ELR (cell line): ENCODE measurements at regions not wholly inside any gene's neighbourhood (a gene's known extent, or its start where the extent isn't known, plus 50 kb on each side); places are given as distances from the start of the nearest gene placed in this dataset.
"Not testable (repeated sequence)": the region's sequence is repeated elsewhere in the genome, so short reads cannot be mapped to it uniquely, and the experiment has no call there.

Experiments
- DNase-seq: peaks from one replicate; pipeline ENCODE4 v3.0.0-alpha.2; 2015; ENCODE audit warnings: low read depth

DNA sequence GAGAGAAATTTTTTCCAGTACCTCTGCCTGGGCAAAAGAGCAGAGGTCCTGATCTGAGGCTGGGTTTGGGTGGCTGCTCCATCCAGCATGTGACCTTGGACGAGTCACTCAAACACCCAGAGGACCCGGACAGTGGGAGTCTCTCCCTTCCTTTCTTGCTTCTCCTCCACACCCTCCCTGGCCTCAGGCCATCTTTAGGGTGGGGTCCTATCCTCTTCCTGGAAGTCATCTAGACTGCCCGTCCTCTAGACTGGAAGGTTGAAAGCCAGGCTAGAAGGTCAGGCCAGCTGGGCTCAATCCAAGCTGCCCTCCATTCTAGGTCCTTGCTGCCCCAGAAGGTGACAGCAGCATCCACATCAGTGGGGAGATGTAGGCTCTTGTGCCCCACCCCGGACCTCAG is 599.5 kb downstream of the MATN1 start:
- no peak for DNase-seq

DNA sequence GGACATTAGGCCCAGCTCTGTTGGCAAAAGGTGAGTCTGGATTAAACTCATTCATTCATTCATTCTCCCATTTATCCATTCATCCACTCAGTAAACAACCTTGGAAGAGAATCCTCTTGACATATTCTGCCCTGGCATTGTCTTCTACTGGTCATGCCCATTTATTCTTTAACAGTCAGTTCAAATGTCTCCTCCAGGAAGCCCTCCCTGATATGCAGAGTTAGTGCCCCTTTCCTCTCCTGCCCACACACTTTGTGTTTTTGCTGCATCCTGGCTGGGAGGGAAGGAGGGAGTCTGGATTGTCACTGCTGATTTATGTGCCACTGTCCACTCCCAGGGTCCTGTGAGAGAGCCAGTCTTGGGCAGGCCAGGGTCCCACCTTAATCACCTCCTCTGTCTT is 600.3 kb downstream of the MATN1 start:
- DNase-seq: no peak

DNA sequence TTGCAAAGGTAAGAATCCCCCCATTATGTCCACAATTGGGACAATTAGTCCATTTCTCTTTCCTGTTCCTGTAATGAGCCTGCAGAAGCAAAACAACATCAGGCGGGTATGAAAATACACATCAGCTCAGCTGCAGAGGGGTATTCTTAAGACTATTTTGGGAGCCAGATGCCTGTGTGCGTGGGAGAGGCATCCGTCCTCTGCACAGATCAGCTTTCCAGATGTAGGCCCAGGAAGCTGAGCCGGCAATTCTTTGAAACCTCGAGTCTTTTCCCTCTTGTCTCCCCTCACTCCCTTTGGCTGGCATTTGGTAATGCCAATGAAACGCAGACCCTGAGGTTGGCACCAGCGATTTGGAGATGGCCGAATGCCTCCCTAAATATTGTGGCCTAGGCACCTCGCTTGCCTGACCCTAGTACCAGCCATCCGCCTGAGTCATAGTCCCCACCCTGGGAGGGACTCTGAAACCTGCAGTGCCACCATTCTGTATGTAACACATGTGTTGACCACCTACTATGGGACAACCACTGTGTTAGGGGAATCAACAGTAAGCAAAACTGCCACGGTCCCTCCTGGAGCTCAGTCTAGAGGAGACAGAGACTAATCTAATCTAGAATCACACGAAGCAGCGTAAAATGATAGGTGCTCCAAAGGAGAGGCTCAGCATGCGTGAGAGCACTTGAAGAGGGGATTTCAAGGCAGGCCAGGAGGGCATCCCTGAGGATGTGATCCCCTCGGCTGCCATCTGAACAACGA is 603.0 kb downstream of the MATN1 start:
- no peak for DNase-seq

DNA sequence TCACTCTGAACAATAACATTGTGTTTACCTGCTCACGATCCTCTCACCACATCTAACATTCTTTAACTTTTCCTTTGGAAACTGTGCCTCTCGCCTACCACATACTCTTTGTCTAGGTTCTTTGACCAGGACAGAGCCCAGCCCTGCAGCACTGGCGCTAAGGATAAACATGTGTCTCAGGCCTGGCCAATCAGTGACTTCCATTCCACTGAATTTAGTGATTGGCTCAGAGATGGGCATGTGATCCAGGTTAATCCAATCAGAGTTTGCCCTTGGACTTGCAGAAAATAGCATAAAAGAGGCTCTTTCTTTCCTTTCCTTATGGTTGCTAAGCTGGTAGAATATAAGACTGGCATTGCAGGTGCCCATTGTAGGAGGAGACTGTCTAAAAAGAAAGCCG is 605.7 kb downstream of the MATN1 start:
- no peak for DNase-seq

DNA sequence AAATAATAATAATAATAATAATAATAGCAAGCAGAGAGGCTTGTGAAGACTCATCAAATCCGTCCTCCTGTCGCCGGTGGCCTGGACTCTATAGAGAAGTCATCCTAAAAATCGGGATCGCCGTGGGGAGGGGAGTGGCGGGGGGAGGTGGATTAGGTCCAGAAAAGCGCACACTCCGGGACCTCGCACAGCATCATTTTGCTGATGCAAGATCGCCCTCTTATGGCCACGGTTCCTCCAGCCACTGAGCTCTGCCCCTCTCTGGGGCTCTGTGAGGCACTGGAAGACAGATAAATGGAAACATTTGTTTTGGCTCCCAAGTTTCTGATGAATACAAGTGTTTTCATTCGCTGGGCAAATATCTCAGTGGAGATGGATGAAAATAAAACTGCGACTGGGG is 612.0 kb downstream of the MATN1 start:
- peak; percentile 40 for DNase-seq

DNA sequence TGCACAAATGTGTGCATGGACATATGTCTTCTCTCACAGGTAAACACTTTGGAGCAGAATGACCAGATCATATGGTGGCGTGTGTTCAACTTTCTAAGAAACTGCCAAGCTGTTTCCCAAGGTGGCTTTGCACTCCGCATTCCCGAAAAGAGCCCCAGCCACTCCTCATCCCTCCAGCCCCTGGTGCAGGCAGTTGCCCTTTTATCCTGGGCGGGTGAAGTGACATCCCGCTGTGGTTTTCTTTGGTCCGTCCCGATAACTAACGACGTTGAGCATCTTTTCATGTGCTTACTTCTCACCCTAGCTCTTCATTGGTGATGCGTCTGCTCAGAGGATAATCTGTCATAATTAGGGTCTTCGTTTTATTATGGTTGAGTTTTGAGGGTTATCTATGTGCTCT is 612.5 kb downstream of the MATN1 start:
- no peak for DNase-seq

DNA sequence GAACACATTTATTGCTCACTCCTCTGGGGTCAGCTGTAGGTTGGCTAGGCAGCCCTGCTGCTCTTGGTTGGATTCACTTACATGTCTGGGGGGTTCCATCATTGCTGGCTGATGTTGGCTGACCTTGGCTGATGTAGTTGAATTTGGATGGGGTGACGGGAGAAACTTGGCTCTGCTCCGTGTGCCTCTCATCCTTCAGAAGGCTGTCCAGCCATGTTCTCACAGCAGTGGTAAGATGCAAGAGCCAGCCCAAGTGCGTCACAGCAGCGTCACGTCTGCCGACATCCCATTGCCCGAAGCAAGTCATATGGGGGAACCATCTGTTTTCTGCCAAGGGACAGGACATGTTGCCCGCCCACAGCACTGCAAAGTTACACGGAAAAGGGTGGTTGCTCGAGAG is 613.5 kb downstream of the MATN1 start:
- peak; percentile 17 for DNase-seq

DNA sequence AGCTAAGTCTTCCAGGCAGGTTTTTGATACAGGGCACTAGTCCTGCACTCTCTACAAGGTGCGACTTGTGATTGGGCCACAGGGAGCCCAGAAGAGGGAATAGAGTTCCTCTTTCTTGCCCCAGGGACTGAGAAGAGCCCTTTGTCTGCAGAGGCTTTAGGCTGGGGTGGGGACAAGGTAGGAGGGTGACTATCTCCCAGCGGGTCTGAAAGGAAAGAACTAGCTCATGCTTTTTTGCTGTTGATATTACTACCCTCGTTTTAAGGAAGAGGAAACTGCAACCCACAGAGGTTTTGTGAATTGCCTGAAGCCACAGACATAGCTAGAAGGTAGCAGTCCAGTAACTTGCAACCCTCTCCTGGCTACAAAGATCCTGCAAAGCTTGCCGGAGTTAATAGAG is 615.2 kb downstream of the MATN1 start:
- no peak for DNase-seq

DNA sequence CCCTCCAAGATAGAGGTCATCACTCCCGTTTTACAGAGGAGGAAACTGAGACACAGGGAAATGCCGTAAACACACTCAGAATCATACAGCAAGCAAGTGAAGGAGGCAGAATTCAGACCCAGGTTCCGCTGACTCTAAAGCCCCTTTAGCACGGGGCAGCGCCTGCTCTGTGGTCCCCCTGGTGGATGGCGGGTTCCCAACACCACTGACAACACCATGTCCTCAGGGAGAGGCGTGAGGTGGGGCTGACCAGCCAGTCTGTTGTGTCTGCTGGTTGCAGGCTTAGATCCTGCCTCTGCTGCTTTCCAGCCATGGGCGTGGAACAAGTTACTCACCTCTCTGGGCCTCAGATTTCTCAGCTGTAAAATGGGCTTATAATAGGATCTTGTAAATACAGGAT is 617.3 kb downstream of the MATN1 start:
- DNase-seq: peak; percentile 40

DNA sequence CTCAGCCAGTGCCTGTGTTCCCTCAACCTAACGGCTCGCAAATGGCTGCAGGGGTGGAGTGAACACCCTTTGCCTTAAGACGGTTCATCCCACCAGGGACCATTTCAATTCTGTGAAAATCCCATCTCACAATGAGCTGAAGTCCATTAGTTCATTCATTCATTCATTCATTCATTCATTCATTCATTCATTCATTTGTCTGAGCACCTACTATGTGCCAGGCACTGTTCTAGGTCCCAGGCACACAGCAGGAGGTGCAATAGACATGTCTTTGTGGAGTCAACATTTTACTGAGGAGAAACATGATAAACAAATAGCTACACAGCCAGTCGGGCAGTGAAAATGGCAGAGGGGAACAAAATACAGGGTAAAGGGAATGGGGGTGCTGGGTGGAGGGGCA is 618.8 kb downstream of the MATN1 start:
- no peak for DNase-seq

DNA sequence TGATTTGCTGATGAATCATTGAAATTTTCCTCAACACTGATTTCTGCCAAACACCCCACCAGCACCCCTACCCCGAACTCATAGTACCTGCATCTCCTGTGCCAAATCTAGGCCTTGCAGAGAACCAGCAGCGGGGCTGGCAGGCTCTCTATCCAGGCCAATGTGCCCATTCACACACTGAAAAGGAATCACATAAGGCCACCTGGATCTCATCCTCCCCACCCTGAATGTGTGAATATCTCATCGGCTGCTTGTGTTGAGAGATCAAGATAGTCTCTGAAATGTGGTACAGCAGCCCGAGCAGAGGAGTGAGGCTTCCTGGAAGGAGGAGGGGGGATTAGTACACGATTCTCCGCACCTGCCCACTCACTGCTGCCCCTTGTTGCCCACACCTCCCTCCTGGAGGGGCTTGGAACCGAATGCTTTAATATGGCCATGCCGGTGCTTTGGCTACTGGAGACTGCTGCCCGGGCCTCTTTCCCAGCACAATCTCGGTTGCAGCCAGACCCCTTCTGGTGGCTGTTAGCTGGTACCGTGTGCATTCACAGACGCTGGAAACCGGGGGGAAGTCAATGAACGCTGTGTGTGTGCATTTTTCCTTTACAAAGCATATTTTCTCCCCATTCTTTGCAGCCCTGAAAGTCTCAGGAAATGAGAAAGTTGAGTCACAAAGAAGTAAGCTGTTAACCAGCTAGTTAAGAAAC is 619.5 kb downstream of the MATN1 start:
- no peak for DNase-seq

DNA sequence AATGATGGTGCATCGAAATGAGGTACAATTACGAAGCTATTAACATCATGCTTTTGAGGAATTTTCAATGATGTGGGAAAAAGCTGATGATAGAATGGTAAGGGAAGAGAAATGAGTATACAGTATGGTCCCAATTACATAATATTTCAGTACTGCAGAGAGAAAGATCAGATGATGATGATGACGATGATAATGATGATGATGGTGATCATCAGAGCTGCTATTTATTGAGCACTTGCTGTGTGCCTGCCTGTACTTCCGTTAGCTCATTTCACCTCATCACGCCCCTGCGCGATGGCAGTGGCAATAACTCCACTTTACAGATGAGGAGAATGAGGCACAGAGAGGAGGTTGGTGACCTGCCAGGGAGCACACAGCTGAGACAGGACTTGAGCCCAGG is 620.8 kb downstream of the MATN1 start:
- no peak for DNase-seq

DNA sequence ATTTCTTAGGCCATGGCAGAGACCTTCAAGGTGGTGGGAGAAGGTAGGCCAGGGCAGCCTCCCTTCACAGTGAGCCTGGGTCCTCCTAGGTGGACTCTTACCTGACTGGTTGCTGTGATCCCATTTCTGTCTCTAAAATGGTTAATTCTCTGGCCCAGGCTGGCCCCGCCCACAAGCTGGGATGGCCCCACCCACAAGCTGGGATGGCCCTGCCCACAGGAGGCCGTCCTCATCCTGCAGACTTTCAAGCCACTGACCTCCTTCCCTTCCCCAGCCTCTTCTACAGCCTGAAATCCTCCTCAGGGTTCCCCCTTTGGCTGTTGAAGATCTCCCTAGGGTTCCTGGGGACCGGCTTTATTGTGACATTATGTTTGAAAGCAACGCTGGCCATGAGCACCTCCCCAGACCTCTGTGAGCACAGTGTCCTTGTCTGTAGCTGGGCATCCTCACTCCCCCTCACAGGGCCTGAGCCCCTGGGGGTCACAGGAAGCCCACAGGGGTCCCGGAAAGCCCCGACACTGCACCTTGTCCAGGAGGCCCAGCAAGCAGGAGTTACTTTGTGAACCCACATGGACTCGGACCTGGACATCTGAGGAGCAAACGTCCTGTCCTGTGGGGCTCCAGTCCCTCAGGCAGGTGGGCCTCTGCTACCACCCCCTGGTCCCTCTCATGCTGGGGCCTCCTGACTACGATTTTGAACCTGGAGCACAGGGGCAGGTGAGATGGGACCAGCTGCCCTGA is 621.7 kb downstream of the MATN1 start:
- no peak for DNase-seq

DNA sequence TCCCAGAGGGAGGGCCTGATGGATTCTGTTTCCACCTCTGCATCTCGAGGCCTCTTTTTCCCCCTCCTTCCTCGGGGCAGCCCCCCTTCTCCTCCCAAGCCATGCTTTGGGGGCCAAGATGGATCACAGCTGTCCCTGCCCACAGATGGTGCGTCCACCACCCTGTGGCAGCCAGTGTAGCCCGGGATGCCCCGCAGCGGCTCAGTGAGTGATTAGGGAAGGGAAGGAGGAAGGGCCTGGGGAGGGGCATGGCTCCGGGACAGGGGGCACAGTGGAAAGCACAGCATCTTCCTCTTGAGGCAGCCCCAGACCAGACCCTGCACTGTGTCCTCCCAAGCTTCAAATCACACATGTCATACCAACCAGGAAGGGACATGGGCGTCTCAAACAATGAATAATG is 622.4 kb downstream of the MATN1 start:
- no peak for DNase-seq

DNA sequence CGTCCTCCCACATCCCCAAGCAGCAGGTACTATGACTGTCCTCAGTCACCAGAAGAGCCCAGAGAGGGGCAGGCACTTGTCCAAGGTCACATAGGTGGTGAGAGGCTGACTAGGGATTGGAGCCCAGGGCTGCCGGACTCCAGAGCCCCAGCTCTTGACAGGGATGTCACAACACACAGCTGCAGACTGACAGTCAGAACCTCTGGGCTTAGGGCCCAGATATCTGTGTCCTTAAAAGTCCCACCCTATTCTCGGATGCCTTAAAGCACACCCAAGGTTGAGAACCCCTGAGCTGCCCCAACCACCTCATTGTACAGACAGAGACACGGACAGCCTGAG is 622.9 kb downstream of the MATN1 start:
- no peak for DNase-seq

DNA sequence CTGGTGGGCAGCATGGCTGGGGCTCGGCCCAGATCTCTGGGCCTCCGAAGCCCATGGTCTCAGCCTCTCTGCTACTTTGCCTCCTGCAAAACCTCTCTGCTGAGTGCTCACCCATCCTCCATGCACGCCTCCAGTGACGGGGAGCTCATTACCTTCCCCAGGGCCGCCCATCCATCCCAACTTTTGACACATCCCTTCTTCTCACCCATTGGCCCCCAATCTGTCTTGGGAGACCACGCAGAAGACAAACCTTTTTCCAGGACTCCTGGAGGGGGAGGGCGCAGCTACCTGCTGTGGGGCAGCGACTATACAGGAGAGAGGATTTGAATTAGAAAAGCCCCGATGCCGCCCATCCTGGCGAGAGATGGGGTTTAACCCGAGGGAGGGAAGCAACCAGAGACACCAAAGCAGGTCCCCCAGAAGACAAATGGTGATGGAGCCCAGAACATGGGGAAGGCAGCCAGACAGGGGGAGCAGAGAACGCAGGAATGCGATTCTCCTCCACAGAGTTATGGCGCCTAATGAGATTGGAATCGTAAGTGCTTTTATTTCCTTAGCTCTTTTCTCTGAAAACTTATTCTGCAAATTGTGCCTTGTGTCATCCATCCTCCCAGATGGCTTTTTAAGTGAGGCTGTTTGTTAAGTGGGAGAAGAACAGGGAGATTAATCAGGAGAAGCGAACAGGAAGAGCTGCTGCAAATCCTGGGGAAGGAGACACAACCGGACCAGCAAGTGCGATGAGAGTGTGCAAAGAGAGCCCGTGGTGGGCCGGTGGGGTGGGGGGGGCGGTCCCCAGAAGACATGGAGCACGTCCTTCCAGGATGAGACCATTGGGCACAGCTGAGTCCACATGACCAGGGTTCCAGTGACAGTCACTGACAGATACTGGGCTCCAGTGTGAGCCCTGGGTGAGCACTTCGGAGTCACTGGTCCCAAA is 623.5 kb downstream of the MATN1 start:
- no peak for DNase-seq

DNA sequence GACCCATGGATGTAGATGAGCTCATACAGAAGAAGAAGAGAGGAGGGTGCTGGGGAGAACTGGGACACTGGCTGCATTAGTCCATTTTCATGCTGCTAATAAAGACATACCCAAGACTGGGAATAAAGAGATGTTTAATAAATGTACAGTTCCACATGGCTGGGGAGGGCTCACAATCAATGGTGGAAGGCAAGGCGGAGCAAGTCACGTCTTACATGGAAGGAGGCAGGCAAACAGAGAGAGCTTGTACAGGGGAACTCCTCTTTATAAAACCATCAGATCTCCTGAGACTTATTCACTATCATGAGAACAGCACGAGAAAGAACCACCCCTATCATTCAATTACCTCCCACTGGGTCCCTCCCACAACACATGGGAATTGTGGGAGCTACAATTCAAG is 625.5 kb downstream of the MATN1 start:
- not testable (repeated sequence) for DNase-seq

DNA sequence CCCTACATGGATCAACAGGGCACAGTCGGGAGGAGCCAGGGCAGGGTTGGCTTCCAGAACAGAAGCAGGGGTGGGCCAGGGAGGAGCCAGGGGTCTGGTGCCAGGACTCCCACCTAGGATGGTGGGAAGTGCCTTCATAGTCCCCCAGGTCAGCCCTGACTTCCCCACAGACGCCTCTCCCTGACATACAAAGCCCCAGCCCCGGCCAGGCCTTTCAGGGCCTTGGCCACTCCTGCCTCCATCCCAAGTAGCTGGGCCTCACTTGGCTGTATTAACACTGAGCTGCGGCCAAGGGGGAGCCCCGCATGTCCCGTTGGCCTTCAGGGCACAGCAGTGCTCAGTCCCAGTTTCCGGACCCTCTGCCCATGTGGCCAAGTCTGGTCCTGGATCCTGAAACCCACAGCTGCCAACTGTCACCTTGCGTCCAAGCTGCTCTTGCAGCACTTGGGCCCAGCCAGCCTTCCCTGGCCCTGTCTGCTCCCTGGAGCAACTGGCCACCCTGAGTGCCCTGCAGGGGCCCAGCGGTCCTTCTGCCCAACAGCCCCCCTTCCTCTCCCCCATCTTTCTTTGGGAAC is 627.8 kb downstream of the MATN1 start:
- no peak for DNase-seq

DNA sequence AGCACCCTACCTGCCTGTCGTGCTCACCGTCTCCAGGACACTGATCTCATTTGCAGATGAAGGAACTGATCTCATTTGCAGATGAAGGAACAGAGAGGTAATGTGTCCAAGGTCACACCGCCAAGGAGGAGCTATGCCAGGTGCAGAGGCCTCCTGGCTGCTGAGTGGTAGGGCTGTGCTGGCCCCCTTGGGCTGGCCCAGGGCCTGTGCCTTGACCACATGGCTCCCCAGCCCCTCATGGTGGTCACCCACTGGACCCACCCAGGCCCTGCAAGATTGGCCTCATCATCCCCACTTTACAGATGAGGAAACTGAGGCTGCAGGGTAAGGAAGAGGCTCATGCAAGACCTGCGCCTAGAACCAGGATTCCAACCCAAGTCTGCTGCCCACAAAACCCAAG is 628.3 kb downstream of the MATN1 start:
- DNase-seq: no peak

DNA sequence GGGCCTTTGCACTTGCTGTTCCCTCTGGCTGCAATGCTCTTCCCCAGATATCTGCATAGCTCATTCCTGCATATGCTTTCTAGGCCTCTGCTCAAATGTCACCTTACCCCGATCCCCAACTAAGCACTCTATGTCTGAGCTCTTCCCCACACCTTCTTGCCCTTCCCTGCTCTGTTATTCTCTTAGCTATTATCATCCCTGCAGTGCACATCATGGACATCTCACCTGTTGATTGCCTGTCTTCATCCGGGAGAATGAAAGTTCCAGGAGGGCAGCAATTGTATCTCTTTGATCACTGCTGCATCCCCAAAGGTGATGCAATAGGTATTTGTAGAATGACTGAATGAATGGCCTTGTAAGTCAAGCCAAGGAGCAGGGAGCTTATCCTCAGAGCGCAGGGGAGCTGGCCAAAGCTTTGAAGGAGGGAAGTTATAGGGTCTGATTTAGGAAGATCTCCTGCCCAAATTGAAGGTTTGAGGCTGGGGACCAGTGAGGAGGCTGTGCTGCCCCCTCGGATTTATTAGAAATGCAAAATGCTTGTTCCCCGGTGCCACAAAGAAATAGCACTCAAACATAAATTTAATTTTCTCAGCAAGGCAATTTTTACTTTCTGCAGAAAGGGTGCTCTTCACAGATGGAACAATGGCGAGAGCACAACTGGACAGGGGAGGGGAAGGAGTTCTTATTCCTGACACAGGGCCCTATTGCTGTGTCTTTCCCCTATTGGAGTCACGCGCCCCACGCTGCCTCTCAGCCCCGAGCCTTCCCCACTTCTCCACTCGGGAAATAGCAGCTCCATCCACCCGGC is 631.1 kb downstream of the MATN1 start:
- DNase-seq: no peak
